Epithelial cell of esophagus (primary cell): ENCODE measurements at regions not wholly inside any gene's neighbourhood (a gene's known extent, or its start where the extent isn't known, plus 50 kb on each side); places are given as distances from the start of the nearest gene placed in this dataset.
A peak's percentile ranks its signal among the peaks of the same experiment; 100 is the strongest.

ENCODE experiments used
- DNase-seq: peaks from one replicate; pipeline ENCODE4 v3.0.0; 2010; ENCODE audit warnings: low read depth
- H3K4me3 ChIP-seq: 2 replicates; pipeline ENCODE4 v1.5.1; 2011; ENCODE audit warnings: mild to moderate bottlenecking, low read length, control low read depth
- CTCF ChIP-seq: IDR thresholded peaks from 2 replicates; pipeline ENCODE4 v1.5.1; 2011; ENCODE audit warnings: low read depth, mild to moderate bottlenecking, low read length, control low read depth, inconsistent platforms; ENCODE audit not compliant: insufficient read depth; ENCODE audit errors: missing control alignments

GRCh38 chr3:88572450-88572849 lies 422.7 kb downstream of the C3orf38 start:
- no peak for DNase-seq
- no peak overlapping the region for H3K4me3 ChIP-seq
- TF ChIP-seq CTCF: no peak

GRCh38 chr3:88573472-88573871 lies 423.7 kb downstream of the C3orf38 start:
- DNase-seq: peak; percentile 8
- TF ChIP-seq CTCF: no peak
- no peak overlapping the region for H3K4me3 ChIP-seq

- TF ChIP-seq CTCF: no peak
- no peak for DNase-seq
- H3K4me3 ChIP-seq: no peak overlapping the region
Measured at GRCh38 chr3:88574146-88574545, 424.4 kb downstream of the C3orf38 start.

- TF ChIP-seq CTCF: no peak
Measured at GRCh38 chr3:88584451-88584850, 434.7 kb downstream of the C3orf38 start.

DNA sequence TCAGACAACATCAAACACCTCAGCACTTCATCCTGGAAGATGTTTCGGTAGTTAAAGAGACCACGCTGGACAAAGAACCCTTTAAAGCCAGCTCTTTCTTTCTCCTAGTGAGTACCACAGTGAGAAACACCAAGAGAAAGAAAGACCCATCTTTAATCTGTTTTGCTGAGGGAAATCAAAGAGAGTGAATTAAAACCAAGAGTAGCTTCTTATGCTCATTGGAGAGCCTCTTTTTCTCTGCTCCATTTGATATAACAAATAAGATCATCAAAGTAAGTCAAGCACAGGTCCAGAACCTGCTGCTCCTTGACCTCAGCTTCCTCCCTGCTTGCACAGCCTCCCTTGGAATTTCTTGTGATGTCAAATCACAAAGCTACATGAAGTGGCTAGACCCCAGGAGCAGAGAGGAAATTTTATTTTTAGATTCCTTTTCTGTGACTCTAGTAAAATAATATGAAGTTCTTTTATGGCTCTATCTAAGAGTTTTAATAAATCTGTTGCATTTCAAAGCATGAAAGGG lies 436.4 kb downstream of the C3orf38 start:
- H3K4me3 ChIP-seq: no peak overlapping the region
- TF ChIP-seq CTCF: no peak
- DNase-seq: no peak

More at GRCh38 chr3:88584451-88584850, 434.7 kb downstream of the C3orf38 start:
- DNase-seq: no peak
- no peak overlapping the region for H3K4me3 ChIP-seq

DNA sequence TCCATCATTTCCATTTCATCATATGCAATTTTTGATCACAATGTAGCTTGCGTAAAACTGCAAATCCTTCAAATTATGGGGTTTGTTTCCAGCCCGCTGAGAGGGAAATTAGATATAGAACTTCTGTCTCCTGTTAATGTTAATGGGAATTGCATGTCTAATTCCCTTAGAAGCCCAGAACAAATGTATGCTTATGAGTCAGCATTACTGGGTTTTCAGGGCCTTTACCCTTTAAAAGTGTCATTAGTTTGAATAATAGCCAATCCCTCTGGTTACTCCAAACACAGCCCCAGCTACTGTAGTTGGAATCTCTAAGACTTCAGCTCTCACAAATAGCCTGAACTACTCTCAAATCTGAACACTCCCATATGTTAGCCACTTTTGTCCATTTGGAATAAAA lies 439.4 kb downstream of the C3orf38 start:
- DNase-seq: no peak
- TF ChIP-seq CTCF: no peak
- no peak overlapping the region for H3K4me3 ChIP-seq

GRCh38 chr3:88595026-88595425 lies 445.3 kb downstream of the C3orf38 start:
- no peak for TF ChIP-seq CTCF
- no peak overlapping the region for H3K4me3 ChIP-seq
- DNase-seq: peak; percentile 10
